ENCODE measurements at regions not wholly inside any gene's neighbourhood (a gene's known extent, or its start where the extent isn't known, plus 50 kb on each side); places are given as distances from the start of the nearest gene placed in this dataset.

DNA sequence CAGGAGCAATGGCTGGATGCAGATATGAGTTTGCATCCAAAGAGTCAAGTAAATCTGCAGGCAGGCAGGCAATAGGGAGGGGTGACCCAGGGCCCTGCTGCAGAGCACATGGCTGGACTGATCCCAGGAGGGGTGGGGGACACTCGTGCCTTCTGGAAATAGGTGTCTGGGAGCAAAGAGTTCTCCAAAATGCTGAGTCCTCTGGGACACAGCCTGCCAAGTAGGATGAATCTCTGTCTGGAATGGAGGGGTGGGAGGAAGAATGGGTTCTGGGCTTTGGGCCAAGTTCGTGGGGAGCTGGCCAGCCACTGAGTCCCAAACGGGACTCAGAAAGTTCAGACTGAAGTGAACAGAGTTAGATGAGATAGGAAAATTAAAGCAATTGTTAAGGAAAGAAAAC, 214.5 kb downstream of the MTHFS start:
- TF ChIP-seq, protein P1, sequence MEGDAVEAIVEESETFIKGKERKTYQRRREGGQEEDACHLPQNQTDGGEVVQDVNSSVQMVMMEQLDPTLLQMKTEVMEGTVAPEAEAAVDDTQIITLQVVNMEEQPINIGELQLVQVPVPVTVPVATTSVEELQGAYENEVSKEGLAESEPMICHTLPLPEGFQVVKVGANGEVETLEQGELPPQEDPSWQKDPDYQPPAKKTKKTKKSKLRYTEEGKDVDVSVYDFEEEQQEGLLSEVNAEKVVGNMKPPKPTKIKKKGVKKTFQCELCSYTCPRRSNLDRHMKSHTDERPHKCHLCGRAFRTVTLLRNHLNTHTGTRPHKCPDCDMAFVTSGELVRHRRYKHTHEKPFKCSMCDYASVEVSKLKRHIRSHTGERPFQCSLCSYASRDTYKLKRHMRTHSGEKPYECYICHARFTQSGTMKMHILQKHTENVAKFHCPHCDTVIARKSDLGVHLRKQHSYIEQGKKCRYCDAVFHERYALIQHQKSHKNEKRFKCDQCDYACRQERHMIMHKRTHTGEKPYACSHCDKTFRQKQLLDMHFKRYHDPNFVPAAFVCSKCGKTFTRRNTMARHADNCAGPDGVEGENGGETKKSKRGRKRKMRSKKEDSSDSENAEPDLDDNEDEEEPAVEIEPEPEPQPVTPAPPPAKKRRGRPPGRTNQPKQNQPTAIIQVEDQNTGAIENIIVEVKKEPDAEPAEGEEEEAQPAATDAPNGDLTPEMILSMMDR (IDR thresholded peaks at IDR 0.05; ENCODE audit: control extremely low read depth in 1 of 3, insufficient read depth in 1 of 3, low read depth in 1 of 3, low read length in 3 of 3) = no peak
- TF ChIP-seq POLR2AphosphoS5 (IDR thresholded peaks at IDR 0.05; ENCODE audit: low read depth, low read length) = no peak
- TF ChIP-seq ZNF274 (IDR thresholded peaks at IDR 0.05; ENCODE audit: borderline replicate concordance, extremely low read depth, low read length) = no peak
- TF ChIP-seq EGR1 (IDR thresholded peaks at IDR 0.05; ENCODE audit: borderline replicate concordance, low read depth, low read length) = no peak
- TF ChIP-seq POLR2A (IDR thresholded peaks at IDR 0.05; ENCODE audit: control extremely low read depth in 1 of 2, low read depth in 2 of 2, low read length in 2 of 2) = no peak
- TF ChIP-seq RAD21 (IDR thresholded peaks at IDR 0.05 in 1 of 2, conservative IDR thresholded peaks at IDR 0.05 in 1 of 2; ENCODE audit: low read depth in 2 of 2, low read length in 2 of 2) = no peak
- no peak for TF ChIP-seq TEAD4 (IDR thresholded peaks at IDR 0.05; ENCODE audit: low read depth, low read length)
- TF ChIP-seq SUZ12 (IDR thresholded peaks at IDR 0.05; ENCODE audit: low read length) = no peak

Measured in H1 (cell line).